SKM-1 treated with dmso at 0.1 percent for 144 hours (cell line): ENCODE measurements at regions not wholly inside any gene's neighbourhood (a gene's known extent, or its start where the extent isn't known, plus 50 kb on each side); places are given as distances from the start of the nearest gene placed in this dataset.

Source experiments
- DNase-seq: peaks from one replicate; lab custom pipeline; 2025; ENCODE audit not compliant: unreplicated experiment; lab: John Stamatoyannopoulos, UW

GRCh38 chr15:62816342-62817069, 226.0 kb upstream of the TPM1 start:
- no peak for DNase-seq

DNA sequence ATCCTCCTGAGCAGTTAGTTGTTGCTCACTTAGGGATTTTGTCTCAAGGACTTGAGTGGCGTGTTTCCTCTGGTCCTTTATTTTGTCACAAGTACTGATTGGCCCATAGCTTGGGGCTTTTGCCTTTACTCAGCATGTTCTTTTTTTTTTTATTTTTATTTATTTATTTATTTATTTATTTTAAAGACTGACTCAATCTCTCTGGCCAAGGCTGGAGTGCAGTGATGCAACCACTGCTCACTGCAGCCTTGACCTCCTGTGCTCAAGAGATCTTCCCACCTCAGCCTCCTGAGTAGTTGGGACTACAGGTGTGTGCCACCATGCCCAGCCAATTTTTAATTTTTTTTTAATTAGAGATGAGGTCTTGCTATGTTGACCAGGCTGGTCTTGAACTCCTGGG, 223.9 kb upstream of the TPM1 start:
- DNase-seq, result no peak

DNA sequence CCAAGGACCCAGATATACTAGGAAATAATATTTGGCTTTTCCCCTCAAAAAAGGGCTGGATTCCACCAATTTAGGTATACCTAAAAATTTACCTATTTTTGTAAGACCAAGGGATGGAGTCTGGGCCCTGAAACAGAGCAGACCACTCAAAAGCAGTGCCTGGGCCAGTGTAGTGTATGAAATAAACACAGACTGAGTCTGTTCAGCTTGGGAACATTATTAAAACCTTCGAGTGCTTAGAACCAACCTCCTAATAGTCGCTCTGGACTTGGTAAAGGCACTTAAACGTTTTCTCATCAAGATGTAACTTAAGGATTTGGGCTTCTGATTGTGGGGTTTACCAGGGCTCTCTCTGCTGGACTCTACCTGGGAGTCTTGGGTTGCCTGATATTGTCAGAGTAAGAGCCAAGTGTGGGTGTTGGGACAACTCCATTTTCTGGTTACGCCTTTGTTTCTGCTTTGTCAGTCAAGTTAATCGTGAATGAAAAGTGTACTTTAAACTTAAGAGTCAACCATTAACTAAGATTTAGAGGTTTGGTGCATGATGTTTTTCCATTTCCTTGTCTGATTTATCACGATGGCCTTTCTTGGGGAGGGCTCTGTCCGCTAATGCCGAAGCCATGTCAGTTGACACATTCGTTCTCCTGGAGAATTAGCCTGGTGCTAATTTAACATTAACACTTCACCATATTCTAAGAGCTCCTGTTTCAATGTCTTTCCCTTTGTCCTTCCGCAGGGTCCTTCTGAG, 221.0 kb upstream of the TPM1 start:
- DNase-seq, result no peak

DNA sequence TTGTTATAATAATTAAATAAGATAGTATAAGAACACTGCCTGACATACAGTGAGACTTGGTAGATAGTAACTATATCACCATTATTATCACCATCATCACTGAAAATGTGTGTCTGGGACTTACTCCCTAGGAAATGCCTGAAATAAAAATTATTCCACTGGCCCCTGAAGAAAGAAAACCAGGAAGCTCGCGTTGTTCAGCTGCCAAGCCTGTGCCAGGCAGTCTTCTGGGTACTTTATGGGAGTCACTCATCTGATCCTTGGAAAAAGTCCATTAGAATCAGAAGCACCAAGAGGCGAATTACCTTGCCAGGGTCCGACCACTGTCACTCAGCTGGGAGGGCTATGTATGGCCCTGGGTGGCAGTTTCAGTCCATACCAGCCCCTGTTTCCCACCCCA, 220.3 kb upstream of the TPM1 start:
- no peak for DNase-seq

- DNase-seq, result no peak
Observed at GRCh38 chr15:62823561-62823960, 219.0 kb upstream of the TPM1 start.

DNA sequence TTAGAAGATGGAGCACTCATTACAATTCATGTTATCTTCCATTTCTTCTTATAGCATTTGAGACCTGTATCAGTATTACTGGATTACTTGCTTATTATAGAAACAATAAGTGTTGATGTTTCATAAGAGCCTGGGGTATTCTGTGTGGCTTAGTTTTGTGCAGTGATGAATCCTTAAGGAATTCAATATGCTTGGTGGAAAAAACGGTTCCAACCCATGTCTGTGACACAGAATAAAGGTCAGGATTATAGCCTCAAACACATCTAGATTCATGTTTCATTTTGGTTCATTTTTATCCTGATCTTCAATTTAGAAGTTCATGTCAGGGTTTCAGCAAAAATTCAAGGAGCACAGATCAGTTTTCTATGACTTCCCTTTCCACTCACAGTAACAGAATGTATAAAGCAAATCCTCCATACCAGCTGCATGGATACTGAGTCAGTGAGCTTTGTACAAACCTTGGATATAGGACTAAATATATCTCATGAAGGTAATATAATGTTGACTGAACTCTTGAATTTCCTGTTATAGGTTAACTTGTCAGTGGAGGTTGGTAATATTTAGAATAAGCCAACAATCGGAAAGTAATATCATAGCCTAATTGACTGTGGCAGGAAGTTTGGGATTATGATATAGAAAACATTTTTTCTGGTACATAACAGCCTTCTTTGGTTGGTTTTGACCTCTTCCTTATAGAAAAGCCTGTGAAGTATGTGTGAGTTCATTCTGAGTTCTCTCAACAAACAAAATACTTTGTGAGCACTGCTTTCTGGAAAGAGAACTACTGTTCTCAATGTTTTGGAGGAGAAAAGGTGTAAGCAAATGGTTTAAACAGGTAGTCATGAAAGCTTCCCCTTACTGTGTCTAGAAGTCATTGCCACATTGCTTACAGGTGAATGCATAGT, 218.2 kb upstream of the TPM1 start:
- DNase-seq, result no peak

- no peak for DNase-seq
Observed at GRCh38 chr15:62825191-62825590, 217.4 kb upstream of the TPM1 start.

DNA sequence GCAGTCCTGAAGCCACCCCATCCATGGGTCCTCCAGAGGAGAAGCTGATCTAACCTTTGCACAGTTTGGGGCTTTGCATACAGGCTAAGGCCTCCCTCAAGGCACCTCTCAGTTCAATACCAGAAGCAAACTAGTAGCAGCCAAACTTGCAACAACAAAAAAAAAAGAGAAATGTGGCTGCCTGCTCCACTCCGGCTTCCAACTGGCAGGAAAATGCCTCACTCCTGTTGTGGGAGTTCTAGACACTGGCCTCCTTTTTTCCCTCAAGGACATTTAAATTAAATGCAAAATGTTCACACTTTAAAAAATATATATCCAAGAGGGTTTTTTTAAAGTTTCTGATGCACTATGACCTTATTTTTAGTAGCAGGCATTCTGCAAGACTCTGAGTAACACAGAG, 216.0 kb upstream of the TPM1 start:
- no peak for DNase-seq

DNA sequence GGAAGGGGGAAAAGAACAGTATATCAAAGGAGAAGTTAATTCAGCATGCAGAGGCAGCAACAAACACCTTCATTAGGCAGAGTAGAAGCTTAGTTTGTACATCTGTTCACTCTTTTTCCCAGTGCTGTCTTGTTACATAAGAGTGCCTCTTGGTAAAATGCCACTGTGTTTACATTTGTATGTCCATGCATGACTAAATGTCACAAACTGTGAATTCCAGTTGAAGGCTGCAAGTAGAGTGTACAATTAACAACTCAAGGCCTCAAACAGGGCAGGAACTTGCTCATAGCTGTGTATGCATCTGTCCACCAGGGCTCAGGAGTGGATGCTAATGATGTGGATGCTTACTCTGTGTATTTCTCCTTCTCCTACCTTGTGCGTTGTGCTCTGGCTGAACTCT, 214.2 kb upstream of the TPM1 start:
- DNase-seq, result no peak

DNA sequence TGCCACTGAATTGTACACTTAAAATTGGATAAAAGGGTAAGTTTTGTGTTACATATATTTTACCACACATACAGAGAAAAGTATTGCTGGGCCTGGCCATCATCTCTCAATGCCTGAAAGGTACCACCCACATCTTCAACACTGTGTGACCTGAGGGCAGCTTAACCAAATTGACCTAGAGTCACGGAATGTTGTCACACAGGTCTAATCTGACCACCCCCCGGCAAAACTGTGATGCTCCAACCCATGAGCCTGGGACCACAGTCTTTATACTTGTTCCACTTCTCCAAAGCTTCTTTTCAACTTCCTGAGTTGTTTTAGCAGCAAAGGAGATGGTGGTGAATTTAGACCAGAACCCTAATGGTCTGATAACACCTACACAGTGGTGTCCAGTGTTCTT, 210.3 kb upstream of the TPM1 start:
- DNase-seq, result no peak

GRCh38 chr15:62833646-62834045, 208.9 kb upstream of the TPM1 start:
- DNase-seq, result no peak

GRCh38 chr15:62834686-62835329, 207.7 kb upstream of the TPM1 start:
- DNase-seq, result no peak

- DNase-seq, result peak; percentile 5
Observed at GRCh38 chr15:62835351-62835750, 207.2 kb upstream of the TPM1 start.

- no peak for DNase-seq
Observed at GRCh38 chr15:62835762-62836161, 206.8 kb upstream of the TPM1 start.

DNA sequence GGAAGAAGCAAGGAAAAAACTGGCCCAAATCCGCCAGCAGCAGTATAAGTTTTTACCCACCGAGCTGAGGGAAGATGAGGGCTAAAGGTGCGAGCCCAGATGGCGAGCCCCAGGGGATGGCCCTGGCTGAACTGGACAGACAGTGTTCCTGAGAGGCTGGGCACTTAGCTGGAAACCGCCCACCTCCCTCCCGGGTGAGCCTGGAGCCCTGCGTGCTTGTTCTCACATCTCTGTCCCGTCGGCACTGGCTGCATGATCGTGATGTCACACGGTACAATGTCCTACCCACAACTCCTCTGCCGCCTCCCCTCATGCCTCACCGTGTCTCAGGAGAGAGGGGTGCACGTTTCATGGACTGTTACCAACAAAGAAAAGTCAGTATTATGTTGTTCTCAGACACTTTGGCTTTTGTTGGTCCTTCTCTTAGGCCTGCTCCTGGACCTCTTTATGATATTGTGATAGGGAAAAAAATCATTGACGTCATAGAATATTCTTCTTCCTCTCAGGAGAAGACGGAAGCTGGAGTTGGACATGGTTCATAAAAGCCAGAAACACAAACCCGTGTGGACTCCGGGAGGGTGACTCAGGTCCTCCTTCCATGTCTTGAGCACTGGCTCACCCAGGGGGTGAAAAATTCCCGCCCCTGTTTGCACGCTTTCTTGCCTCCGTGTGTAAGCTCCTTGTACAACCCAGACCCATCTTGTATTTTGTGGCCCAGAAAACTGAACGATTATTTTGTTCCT, 201.8 kb upstream of the TPM1 start:
- no peak for DNase-seq

DNA sequence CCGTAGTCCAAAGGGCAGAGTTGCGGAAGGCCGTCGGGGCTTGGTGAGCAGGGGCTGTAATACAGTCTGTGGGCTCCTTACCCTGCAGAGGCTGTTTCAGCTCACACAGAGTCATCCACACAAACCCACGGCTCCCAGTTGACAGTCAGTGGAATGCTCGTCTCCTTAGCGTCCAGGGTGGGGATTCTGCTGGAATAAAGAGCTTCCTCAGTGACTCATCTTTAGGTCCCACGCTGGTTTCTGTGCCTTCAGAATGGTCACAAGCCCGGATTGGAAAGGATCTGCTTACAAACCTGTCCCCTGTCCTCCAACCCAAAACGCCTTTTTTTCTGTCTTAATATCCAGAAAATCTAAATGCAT, 201.3 kb upstream of the TPM1 start:
- DNase-seq, result no peak

- DNase-seq, result no peak
Observed at GRCh38 chr15:62841891-62842559, 200.5 kb upstream of the TPM1 start.

DNA sequence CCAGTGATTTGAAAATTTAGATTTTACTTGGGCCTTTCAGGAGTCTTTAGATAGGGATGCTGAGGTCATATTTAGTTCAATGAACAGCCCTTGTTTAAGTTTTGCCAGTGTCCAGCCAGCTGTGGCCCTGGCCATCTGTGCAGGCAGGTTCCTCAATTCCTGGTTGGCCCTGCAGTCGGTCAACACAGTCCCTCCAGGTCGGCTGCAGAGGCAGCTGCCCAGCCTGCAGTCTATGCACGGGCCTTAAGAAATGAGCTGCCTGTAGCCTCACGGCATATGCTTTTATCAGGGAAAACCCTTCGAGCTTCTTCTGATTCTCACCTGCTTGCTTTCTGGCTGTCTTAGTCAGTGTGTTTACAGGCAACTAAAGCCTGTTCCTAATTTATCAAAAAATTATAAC, 199.2 kb upstream of the TPM1 start:
- no peak for DNase-seq

GRCh38 chr15:62844564-62845240, 197.8 kb upstream of the TPM1 start:
- DNase-seq, result no peak
